ENCODE measurements at regions not wholly inside any gene's neighbourhood (a gene's known extent, or its start where the extent isn't known, plus 50 kb on each side); places are given as distances from the start of the nearest gene placed in this dataset.

DNA sequence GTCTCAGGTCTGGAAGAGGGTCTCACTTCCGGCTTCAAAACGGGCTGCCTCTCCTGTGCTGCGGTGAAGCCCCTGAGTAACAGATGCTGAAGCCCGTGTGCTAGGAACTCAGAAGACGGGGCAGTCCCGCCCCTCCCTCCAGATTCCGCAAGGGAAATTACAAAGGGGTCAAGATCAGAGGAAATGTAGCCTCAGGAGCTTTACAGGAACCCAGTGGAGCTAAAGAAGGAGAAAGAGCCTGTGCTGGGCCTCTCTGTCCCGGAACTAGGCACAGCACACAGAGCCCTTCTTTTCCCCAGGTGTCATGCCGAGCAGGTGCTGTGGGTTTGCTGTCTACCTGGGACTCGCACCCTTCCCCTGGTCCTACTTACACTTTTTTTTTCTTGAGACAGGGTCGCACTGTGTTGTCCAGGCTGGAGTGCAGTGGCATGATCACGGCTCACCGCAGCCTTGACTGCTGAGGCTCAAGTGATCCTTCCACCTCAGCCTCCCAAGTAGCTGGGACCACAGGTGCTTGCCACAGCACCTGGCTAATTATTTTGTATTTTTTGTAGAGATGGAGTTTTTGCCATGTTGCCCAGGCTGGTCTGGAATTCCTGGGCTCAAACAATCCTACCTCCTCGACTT is 72.7 kb upstream of the MAP4K4 start:
- Histone ChIP-seq H3K9me3 (ENCODE audit: control insufficient read depth, low read length) (no peaks in the 10 kb centered on the region), H3K27ac (ENCODE audit: low read length) (no peak overlapping the region), H3K27me3 (ENCODE audit: control insufficient read depth, insufficient read depth) (no peaks in the 10 kb centered on the region), H3K4me1 (ENCODE audit: control insufficient read depth, insufficient read depth, low read length) (no peaks in the 10 kb centered on the region), H3K4me3 (ENCODE audit: low read length) (no peak overlapping the region)
- no peak for DNase-seq
- intact Hi-C loops (cut with DNase I), result no loop called here
- no peak for ATAC-seq
- 86% methylated on average over 14 of the region's 14 CpGs for WGBS

DNA sequence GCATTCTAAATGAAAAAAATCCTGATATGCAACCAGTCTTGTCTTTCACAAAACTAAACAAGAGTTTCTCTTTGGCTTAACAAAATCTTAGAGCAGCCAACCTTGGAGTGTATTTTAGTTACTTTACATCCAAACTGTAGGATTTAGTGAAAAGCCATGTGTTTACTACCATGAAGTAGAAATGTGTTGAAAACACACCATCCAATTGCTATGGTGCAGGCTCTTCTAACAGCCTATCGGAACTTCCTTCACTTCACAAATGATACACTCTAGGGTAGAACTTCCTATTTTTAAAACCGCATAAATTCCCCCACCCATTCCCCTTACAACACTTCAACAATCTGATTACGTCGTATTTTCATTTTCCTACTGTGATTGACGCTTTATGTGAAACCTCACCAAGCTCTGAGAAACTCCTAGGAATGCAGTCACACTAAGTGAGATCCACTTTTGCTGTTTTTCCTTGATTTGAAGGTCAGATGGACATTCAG is 74.4 kb upstream of the MAP4K4 start:
- WGBS, result 57% methylated on average over 5 of the region's 5 CpGs
- H3K4me3 ChIP-seq (ENCODE audit: low read length), result no peak overlapping the region
- ATAC-seq (no peak), DNase-seq (no peak)
- H3K27me3 ChIP-seq (ENCODE audit: control insufficient read depth, insufficient read depth), result no peaks in the 10 kb centered on the region
- H3K27ac ChIP-seq (ENCODE audit: low read length), result no peak overlapping the region
- intact Hi-C loops (cut with DNase I), result no loop called here
- no peaks in the 10 kb centered on the region for H3K4me1 ChIP-seq (ENCODE audit: control insufficient read depth, insufficient read depth, low read length)
- H3K9me3 ChIP-seq (ENCODE audit: control insufficient read depth, low read length), result no peaks in the 10 kb centered on the region

DNA sequence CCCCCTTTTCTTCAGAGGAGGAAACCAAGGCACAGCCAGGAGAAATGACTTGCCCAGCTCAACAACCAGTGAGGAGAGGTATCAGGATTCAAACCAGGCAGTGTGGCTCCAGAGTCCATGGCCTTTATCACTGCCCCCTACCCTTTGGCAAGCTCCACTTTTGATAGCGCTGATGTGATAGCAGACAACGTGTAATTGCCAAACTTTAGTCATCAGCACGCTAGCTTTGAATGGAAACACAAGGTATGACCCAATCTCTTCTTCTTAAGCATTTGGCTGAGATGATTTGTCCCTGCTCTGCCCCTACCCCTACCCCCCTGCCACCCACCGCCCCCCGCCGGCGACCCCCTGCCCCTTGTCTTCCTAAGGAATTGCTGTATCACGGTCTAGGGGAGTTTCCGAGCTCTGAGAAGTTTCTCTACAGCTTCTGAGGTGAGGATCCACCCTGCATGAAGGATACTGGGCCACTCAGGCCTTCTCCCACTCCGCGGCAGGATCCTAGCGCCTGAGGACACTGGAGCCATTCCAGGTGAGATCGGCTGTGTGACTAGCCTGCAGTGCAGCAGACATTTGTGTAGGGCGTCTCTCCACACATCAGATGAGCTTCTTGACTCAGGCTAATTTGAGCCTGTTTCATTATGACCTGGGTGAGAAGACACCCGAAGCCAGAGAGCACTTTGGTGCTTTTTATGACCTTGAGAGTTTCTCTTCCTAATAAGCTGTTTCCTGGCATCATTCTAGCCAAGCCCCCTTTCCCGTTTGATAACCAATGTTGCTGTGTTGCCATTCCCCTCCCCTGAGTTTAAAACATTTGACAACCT is 75.1 kb upstream of the MAP4K4 start:
- Histone ChIP-seq H3K27ac (ENCODE audit: low read length) (no peak overlapping the region), H3K9me3 (ENCODE audit: control insufficient read depth, low read length) (no peaks in the 10 kb centered on the region), H3K4me1 (ENCODE audit: control insufficient read depth, insufficient read depth, low read length) (no peaks in the 10 kb centered on the region), H3K27me3 (ENCODE audit: control insufficient read depth, insufficient read depth) (no peaks in the 10 kb centered on the region), H3K4me3 (ENCODE audit: low read length) (no peak overlapping the region)
- DNase-seq (no peak), ATAC-seq (no peak)
- WGBS, result 65% methylated on average over 16 of the region's 16 CpGs
- intact Hi-C loops (cut with DNase I), result no loop called here

DNA sequence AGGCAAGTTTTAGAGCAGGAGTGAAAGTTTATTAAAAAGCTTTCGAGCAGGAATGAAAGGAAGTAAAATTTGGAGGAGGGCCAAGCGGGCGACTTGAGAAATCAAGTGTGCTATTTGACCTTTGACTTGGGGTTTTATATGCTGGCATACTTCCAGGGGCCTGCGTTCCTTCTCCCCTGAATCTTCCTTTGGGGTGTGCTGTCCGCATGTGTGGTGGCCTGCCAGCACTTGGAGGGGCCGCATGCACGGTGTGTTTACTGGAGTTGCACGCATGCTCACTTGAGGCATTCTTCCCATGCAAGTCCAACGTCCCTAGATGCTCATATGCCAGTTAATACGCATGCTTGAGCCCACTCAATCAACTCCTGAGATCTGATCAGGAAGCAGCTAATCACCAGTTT is 78.3 kb upstream of the MAP4K4 start:
- no peaks in the 10 kb centered on the region for H3K27me3 ChIP-seq (ENCODE audit: control insufficient read depth, insufficient read depth)
- peak; percentile 31 to 64 (median 60) for DNase-seq
- H3K4me3 ChIP-seq (ENCODE audit: low read length), result no peak overlapping the region
- no peaks in the 10 kb centered on the region for H3K4me1 ChIP-seq (ENCODE audit: control insufficient read depth, insufficient read depth, low read length)
- intact Hi-C loops (cut with DNase I), result no loop called here
- H3K27ac ChIP-seq (ENCODE audit: low read length), result no peak overlapping the region
- H3K9me3 ChIP-seq (ENCODE audit: control insufficient read depth, low read length), result no peaks in the 10 kb centered on the region
- 45% methylated on average over 10 of the region's 10 CpGs for WGBS
- peak in 1 of 2 donors; percentile 25 for ATAC-seq

DNA sequence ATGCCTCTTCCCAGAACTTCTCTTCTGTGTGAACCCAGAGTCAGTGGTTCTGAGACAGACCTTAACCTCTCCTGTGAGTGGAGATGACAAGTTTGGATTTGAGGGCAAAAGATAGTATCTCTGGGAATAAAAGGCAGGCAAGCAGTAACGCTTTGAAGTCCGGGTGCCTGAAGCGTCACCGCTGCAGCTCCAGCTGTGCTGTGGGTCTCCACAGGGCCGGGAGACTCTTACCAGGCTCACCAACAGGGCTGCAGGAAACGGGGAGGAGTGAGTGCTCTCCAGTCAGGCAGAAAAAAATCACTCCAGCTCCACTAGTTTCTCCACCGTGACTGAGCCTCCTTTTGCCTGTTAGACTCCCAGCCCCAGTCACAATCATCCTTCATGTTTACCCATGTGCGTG is 79.7 kb upstream of the MAP4K4 start:
- Histone ChIP-seq H3K27me3 (ENCODE audit: control insufficient read depth, insufficient read depth) (no peaks in the 10 kb centered on the region), H3K4me3 (ENCODE audit: low read length) (no peak overlapping the region), H3K9me3 (ENCODE audit: control insufficient read depth, low read length) (no peaks in the 10 kb centered on the region), H3K27ac (ENCODE audit: low read length) (no peak overlapping the region), H3K4me1 (ENCODE audit: control insufficient read depth, insufficient read depth, low read length) (no peaks in the 10 kb centered on the region)
- WGBS, result 90% methylated on average over 8 of the region's 8 CpGs
- intact Hi-C loops (cut with DNase I), result no loop called here
- no peak for DNase-seq
- no peak for ATAC-seq

DNA sequence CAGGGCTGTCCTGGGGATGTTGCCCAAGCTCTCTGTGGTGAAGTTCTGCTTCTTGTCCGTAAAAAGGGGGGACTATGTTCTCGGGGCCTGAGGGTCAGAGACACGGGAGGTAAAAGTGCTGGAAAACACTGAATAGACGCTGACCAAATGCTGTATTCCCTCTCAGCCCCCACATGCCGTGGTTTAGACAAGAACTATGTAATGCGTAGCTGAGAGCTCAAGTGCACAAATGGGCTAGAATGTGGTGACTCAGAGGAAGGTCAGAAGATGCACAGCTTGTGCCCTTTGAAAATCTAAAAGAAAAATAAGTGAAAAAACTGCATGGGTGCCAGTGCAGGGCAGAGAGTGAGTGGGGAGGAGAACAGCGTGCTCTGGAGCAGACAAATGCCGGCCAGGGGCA is 80.3 kb upstream of the MAP4K4 start:
- Histone ChIP-seq H3K27ac (ENCODE audit: low read length) (no peak overlapping the region), H3K4me1 (ENCODE audit: control insufficient read depth, insufficient read depth, low read length) (no peaks in the 10 kb centered on the region), H3K4me3 (ENCODE audit: low read length) (no peak overlapping the region), H3K27me3 (ENCODE audit: control insufficient read depth, insufficient read depth) (no peaks in the 10 kb centered on the region), H3K9me3 (ENCODE audit: control insufficient read depth, low read length) (no peaks in the 10 kb centered on the region)
- ATAC-seq (no peak), DNase-seq (no peak)
- intact Hi-C loops (cut with DNase I), result no loop called here
- WGBS, result 85% methylated on average over 8 of the region's 8 CpGs

DNA sequence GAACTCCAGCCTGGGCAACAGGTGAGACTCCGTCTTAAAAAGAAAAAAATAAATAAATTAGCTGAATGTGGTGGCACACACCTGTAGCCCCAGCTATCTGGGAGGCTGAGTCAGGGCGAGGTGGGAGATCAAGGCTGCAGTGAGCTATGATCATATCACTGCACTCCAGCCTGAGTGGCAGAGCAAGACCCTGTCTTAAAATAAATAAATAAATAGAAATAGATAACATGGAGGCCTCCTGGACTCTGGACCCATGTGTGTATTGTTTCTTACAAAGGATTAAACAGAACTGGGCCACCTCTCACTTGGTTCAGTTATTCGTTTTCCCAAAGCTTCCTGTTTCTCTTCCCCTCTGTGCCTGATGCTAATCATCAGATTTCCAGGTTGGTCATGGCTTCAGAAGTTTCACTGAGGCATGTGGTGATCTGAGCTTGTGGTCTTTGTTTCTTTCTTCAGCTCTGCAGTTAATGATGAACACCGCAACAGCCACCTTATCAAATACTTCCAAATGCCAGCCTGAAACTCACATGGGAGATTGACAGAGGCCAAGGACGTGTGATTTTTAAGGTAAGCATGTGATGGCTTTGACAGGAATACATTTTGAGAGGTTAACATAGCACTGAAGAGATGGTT is 83.3 kb upstream of the MAP4K4 start:
- H3K4me1 ChIP-seq (ENCODE audit: control insufficient read depth, insufficient read depth, low read length), result no peaks in the 10 kb centered on the region
- no peak for DNase-seq
- intact Hi-C loops (cut with DNase I), result no loop called here
- 83% methylated on average over 5 of the region's 5 CpGs for WGBS
- no peak overlapping the region for H3K4me3 ChIP-seq (ENCODE audit: low read length)
- no peaks in the 10 kb centered on the region for H3K9me3 ChIP-seq (ENCODE audit: control insufficient read depth, low read length)
- H3K27ac ChIP-seq (ENCODE audit: low read length), result no peak overlapping the region
- ATAC-seq, result no peak
- H3K27me3 ChIP-seq (ENCODE audit: control insufficient read depth, insufficient read depth), result no peaks in the 10 kb centered on the region

DNA sequence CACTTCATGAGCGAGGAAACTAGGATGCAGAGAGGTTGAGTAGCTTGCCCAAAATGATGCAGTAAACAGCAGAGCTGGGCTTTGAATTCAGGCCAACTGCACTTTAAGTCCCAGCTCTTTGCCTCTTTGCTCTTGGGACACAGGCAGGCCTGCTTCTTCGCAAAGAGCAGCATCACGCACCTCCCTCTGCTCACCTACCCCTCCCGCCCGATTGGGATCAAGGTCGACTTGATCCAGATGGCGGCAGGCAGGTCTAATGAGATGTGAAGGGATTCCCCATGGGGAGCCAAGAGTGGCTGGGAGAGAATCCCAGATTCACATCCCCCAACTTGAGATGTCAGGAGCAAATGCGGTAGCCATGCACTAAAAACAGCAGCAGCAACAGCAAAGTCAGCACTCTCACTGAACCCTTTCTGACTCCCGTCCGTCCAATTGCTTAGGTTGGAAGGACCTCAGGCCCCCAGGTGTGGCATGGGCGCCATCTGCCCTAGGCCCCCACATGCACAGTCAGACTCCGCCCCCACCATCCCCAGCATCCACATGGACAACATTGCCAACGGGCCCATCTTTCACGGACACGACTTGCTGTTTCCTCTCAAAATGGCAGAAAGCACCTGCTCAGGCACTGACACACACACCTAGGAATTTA is 84.3 kb upstream of the MAP4K4 start:
- WGBS, result 70% methylated on average over 15 of the region's 15 CpGs
- Histone ChIP-seq H3K4me1 (ENCODE audit: control insufficient read depth, insufficient read depth, low read length) (no peaks in the 10 kb centered on the region), H3K27ac (ENCODE audit: low read length) (no peak overlapping the region), H3K9me3 (ENCODE audit: control insufficient read depth, low read length) (no peaks in the 10 kb centered on the region), H3K4me3 (ENCODE audit: low read length) (no peak overlapping the region), H3K27me3 (ENCODE audit: control insufficient read depth, insufficient read depth) (no peaks in the 10 kb centered on the region)
- intact Hi-C loops (cut with DNase I), result no loop called here
- ATAC-seq (no peak), DNase-seq (no peak)

DNA sequence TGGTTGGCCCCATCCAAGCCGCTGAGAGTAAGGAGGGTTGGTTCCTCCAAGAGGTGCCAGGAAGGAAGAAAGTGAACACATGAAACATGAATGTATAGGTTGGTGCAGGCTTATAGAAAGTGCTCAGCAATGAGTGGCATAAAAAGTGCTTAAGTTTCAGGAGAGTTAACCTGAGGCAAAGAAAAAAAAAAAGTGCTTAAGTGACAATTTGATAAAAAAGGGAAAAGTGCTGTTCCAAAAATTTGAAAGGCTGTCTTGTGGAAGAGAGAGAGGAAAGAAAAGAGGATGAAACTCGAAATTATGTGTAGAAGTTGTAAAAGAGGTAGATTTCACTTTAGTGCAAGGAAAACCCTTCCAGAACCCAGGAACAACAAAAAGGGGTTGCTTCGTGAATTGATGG is 85.5 kb upstream of the MAP4K4 start:
- Histone ChIP-seq H3K9me3 (ENCODE audit: control insufficient read depth, low read length) (no peaks in the 10 kb centered on the region), H3K4me3 (ENCODE audit: low read length) (no peak overlapping the region), H3K27ac (ENCODE audit: low read length) (no peak overlapping the region), H3K4me1 (ENCODE audit: control insufficient read depth, insufficient read depth, low read length) (no peaks in the 10 kb centered on the region), H3K27me3 (ENCODE audit: control insufficient read depth, insufficient read depth) (no peaks in the 10 kb centered on the region)
- DNase-seq, result no peak
- WGBS, result 87% methylated on average over 3 of the region's 3 CpGs
- intact Hi-C loops (cut with DNase I), result no loop called here
- ATAC-seq, result no peak

DNA sequence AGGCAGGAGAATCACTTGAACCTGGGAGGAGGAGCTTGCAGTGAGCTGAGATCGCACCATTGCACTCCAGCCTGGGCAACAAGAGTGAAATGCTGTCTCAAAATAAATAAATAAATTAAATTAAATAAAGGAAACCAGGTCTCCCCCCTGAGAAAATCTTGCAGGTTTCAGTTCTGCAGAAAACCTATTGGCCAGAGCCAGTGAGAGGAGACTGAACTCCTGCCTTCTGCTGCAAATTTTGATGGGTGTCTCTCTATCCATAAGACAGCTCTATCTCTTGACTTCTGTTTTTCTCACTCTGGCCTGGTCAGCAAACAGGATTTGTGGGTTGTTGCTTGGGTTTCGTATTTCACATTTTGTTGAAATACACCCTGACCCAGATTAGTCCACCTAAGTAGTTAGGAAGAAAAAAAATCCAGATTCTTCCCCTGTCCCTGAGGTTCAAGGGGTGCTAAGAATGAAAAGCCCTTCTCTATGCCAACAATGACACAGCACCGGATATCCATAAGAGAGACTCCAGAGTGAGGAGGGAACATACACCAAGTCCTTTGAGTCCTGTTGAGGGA is 86.7 kb upstream of the MAP4K4 start:
- DNase-seq, result no peak
- no peaks in the 10 kb centered on the region for H3K4me1 ChIP-seq (ENCODE audit: control insufficient read depth, insufficient read depth, low read length)
- H3K4me3 ChIP-seq (ENCODE audit: low read length), result no peak overlapping the region
- intact Hi-C loops (cut with DNase I), result no loop called here
- ATAC-seq, result no peak
- no peaks in the 10 kb centered on the region for H3K9me3 ChIP-seq (ENCODE audit: control insufficient read depth, low read length)
- no peak overlapping the region for H3K27ac ChIP-seq (ENCODE audit: low read length)
- WGBS, result 89% methylated on average over 3 of the region's 3 CpGs
- no peaks in the 10 kb centered on the region for H3K27me3 ChIP-seq (ENCODE audit: control insufficient read depth, insufficient read depth)

DNA sequence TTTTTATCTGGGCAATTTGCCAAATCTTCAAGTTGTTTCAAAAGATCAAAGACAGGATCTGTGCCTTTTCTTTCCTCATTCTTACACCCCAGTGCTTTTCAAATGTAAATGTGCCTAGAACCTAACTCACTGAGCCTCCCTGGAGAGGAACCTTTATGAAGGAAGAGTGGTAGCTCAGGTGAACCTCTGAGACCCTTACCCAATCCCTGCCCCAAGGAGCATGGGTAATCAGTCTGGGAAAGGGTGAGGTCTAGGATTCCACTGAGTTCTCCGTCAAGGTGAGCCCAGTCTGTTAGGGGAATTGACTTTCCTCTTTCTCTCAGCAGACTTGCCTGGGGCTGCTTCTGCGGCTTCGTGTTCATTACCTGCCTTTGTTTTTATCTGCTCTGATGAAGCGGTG is 88.1 kb upstream of the MAP4K4 start:
- H3K27me3 ChIP-seq (ENCODE audit: control insufficient read depth, insufficient read depth), result no peaks in the 10 kb centered on the region
- no peak overlapping the region for H3K27ac ChIP-seq (ENCODE audit: low read length)
- DNase-seq, result no peak
- 94% methylated on average over 4 of the region's 4 CpGs for WGBS
- H3K4me1 ChIP-seq (ENCODE audit: control insufficient read depth, insufficient read depth, low read length), result no peaks in the 10 kb centered on the region
- intact Hi-C loops (cut with DNase I), result no loop called here
- ATAC-seq, result no peak
- no peak overlapping the region for H3K4me3 ChIP-seq (ENCODE audit: low read length)
- no peaks in the 10 kb centered on the region for H3K9me3 ChIP-seq (ENCODE audit: control insufficient read depth, low read length)
